ENCODE measurements at regions not wholly inside any gene's neighbourhood (a gene's known extent, or its start where the extent isn't known, plus 50 kb on each side); places are given as distances from the start of the nearest gene placed in this dataset.

- Histone ChIP-seq H3K4ac (ENCODE audit: low read depth, low read length) (no peak overlapping the region), H3K4me3 (ENCODE audit: low read depth, low read length) (no peak overlapping the region), H3K4me2 (ENCODE audit: low read length) (no peak overlapping the region), H3K79me2 (ENCODE audit: control insufficient read depth, insufficient read depth, low read length, poor library complexity) (no peaks in the 10 kb centered on the region), H4K8ac (ENCODE audit: low read depth, low read length) (no peak overlapping the region), H3K18ac (ENCODE audit: low read length) (no peak overlapping the region), H4K91ac (ENCODE audit: low read depth, low read length) (no peak overlapping the region), H2BK120ac (ENCODE audit: insufficient read depth, low read length, poor library complexity) (no peak overlapping the region), H3K36me3 (ENCODE audit: control insufficient read depth in 1 of 2, insufficient read depth in 2 of 2, low read length in 2 of 2) (no peaks in the 10 kb centered on the region), H2AK5ac (ENCODE audit: low read length) (no peak overlapping the region), H2BK5ac (ENCODE audit: low read depth, low read length, poor library complexity) (no peak overlapping the region), H3K79me1 (ENCODE audit: low read length) (no peaks in the 10 kb centered on the region), H2BK12ac (ENCODE audit: low read length) (no peak overlapping the region), H3K9ac (ENCODE audit: low read length) (no peak overlapping the region), H3K23ac (ENCODE audit: low read length) (no peak overlapping the region), H3K27ac (ENCODE audit: low read depth, low read length) (no peak overlapping the region), H3K14ac (ENCODE audit: low read length) (no peak overlapping the region), H3K27me3 (ENCODE audit: insufficient read depth, low read length) (no peaks in the 10 kb centered on the region), H3K9me3 (ENCODE audit: insufficient read depth, low read depth, low read length) (peaks cover 2% of the 10 kb centered on the region), H4K12ac (ENCODE audit: low read depth, low read length) (no peak overlapping the region), H2AFZ (ENCODE audit: insufficient read depth, low read length, poor library complexity) (no peak overlapping the region), H3K4me1 (ENCODE audit: control insufficient read depth in 1 of 2, insufficient read depth in 2 of 2, low read length in 2 of 2) (no peaks in the 10 kb centered on the region)
- DNase-seq: no peak
- WGBS (ENCODE audit: extremely low coverage, insufficient coverage, insufficient read length): no CpG with 5 or more reads among the region's 8 CpGs
Observed at GRCh38 chr6:21861942-21862341, 268.4 kb downstream of the SOX4 start.

GRCh38 chr6:21864206-21864605, 270.7 kb downstream of the SOX4 start:
- H2BK12ac ChIP-seq (ENCODE audit: low read length): no peak overlapping the region
- no peak overlapping the region for H3K4me3 ChIP-seq (ENCODE audit: low read depth, low read length)
- H3K79me1 ChIP-seq (ENCODE audit: low read length): no peaks in the 10 kb centered on the region
- no peaks in the 10 kb centered on the region for H3K9me3 ChIP-seq (ENCODE audit: insufficient read depth, low read depth, low read length)
- H2BK120ac ChIP-seq (ENCODE audit: insufficient read depth, low read length, poor library complexity): no peak overlapping the region
- H3K36me3 ChIP-seq (ENCODE audit: control insufficient read depth in 1 of 2, insufficient read depth in 2 of 2, low read length in 2 of 2): no peaks in the 10 kb centered on the region
- no peak overlapping the region for H4K91ac ChIP-seq (ENCODE audit: low read depth, low read length)
- H3K9ac ChIP-seq (ENCODE audit: low read length): no peak overlapping the region
- H3K18ac ChIP-seq (ENCODE audit: low read length): no peak overlapping the region
- H2AFZ ChIP-seq (ENCODE audit: insufficient read depth, low read length, poor library complexity): no peak overlapping the region
- no CpG with 5 or more reads among the region's 2 CpGs for whole genome bisulfite sequencing (ENCODE audit: extremely low coverage, insufficient coverage, insufficient read length)
- H3K14ac ChIP-seq (ENCODE audit: low read length): no peak overlapping the region
- DNase-seq: no peak
- H3K4me1 ChIP-seq (ENCODE audit: control insufficient read depth in 1 of 2, insufficient read depth in 2 of 2, low read length in 2 of 2): no peaks in the 10 kb centered on the region
- H4K8ac ChIP-seq (ENCODE audit: low read depth, low read length): no peak overlapping the region
- no peak overlapping the region for H3K4ac ChIP-seq (ENCODE audit: low read depth, low read length)
- no peaks in the 10 kb centered on the region for H3K27me3 ChIP-seq (ENCODE audit: insufficient read depth, low read length)
- no peak overlapping the region for H3K27ac ChIP-seq (ENCODE audit: low read depth, low read length)
- H2AK5ac ChIP-seq (ENCODE audit: low read length): no peak overlapping the region
- no peak overlapping the region for H3K4me2 ChIP-seq (ENCODE audit: low read length)
- no peak overlapping the region for H2BK5ac ChIP-seq (ENCODE audit: low read depth, low read length, poor library complexity)
- H4K12ac ChIP-seq (ENCODE audit: low read depth, low read length): no peak overlapping the region
- H3K23ac ChIP-seq (ENCODE audit: low read length): no peak overlapping the region
- no peaks in the 10 kb centered on the region for H3K79me2 ChIP-seq (ENCODE audit: control insufficient read depth, insufficient read depth, low read length, poor library complexity)

- Histone ChIP-seq H2BK5ac (ENCODE audit: low read depth, low read length, poor library complexity) (no peak overlapping the region), H2AFZ (ENCODE audit: insufficient read depth, low read length, poor library complexity) (no peak overlapping the region), H3K14ac (ENCODE audit: low read length) (no peak overlapping the region), H3K27ac (ENCODE audit: low read depth, low read length) (no peak overlapping the region), H2AK5ac (ENCODE audit: low read length) (no peak overlapping the region), H2BK120ac (ENCODE audit: insufficient read depth, low read length, poor library complexity) (no peak overlapping the region), H3K27me3 (ENCODE audit: insufficient read depth, low read length) (no peaks in the 10 kb centered on the region), H3K9me3 (ENCODE audit: insufficient read depth, low read depth, low read length) (no peaks in the 10 kb centered on the region), H2BK12ac (ENCODE audit: low read length) (no peak overlapping the region), H3K36me3 (ENCODE audit: control insufficient read depth in 1 of 2, insufficient read depth in 2 of 2, low read length in 2 of 2) (no peaks in the 10 kb centered on the region), H3K4ac (ENCODE audit: low read depth, low read length) (no peak overlapping the region), H3K79me2 (ENCODE audit: control insufficient read depth, insufficient read depth, low read length, poor library complexity) (no peaks in the 10 kb centered on the region), H4K91ac (ENCODE audit: low read depth, low read length) (no peak overlapping the region), H3K18ac (ENCODE audit: low read length) (no peak overlapping the region), H3K4me2 (ENCODE audit: low read length) (no peak overlapping the region), H3K23ac (ENCODE audit: low read length) (no peak overlapping the region), H3K4me3 (ENCODE audit: low read depth, low read length) (no peak overlapping the region), H4K12ac (ENCODE audit: low read depth, low read length) (no peak overlapping the region), H3K79me1 (ENCODE audit: low read length) (no peaks in the 10 kb centered on the region), H3K4me1 (ENCODE audit: control insufficient read depth in 1 of 2, insufficient read depth in 2 of 2, low read length in 2 of 2) (peaks cover 0 to 6% of the 10 kb centered on the region in 2 experiments), H3K9ac (ENCODE audit: low read length) (no peak overlapping the region), H4K8ac (ENCODE audit: low read depth, low read length) (no peak overlapping the region)
- no CpG with 5 or more reads among the region's 2 CpGs for WGBS (ENCODE audit: extremely low coverage, insufficient coverage, insufficient read length)
- no peak for DNase-seq
Observed at GRCh38 chr6:21868226-21868625, 274.7 kb downstream of the SOX4 start.

- H4K91ac ChIP-seq (ENCODE audit: low read depth, low read length): no peak overlapping the region
- H3K4me2 ChIP-seq (ENCODE audit: low read length): no peak overlapping the region
- H3K4ac ChIP-seq (ENCODE audit: low read depth, low read length): no peak overlapping the region
- no CpG with 5 or more reads among the region's 8 CpGs for WGBS (ENCODE audit: extremely low coverage, insufficient coverage, insufficient read length)
- H3K4me1 ChIP-seq (ENCODE audit: control insufficient read depth in 1 of 2, insufficient read depth in 2 of 2, low read length in 2 of 2): peaks cover 5 to 12% of the 10 kb centered on the region in 2 experiments
- H3K4me3 ChIP-seq (ENCODE audit: low read depth, low read length): no peak overlapping the region
- no peak overlapping the region for H2BK120ac ChIP-seq (ENCODE audit: insufficient read depth, low read length, poor library complexity)
- no peak overlapping the region for H2BK5ac ChIP-seq (ENCODE audit: low read depth, low read length, poor library complexity)
- no peak overlapping the region for H3K23ac ChIP-seq (ENCODE audit: low read length)
- DNase-seq: peak in 1 of 2 donors; percentile 16
- H3K36me3 ChIP-seq (ENCODE audit: control insufficient read depth in 1 of 2, insufficient read depth in 2 of 2, low read length in 2 of 2): peaks cover 0 to 2% of the 10 kb centered on the region in 2 experiments
- no peak overlapping the region for H2BK12ac ChIP-seq (ENCODE audit: low read length)
- no peak overlapping the region for H3K14ac ChIP-seq (ENCODE audit: low read length)
- H2AFZ ChIP-seq (ENCODE audit: insufficient read depth, low read length, poor library complexity): no peak overlapping the region
- no peak overlapping the region for H4K8ac ChIP-seq (ENCODE audit: low read depth, low read length)
- no peak overlapping the region for H4K12ac ChIP-seq (ENCODE audit: low read depth, low read length)
- no peaks in the 10 kb centered on the region for H3K79me2 ChIP-seq (ENCODE audit: control insufficient read depth, insufficient read depth, low read length, poor library complexity)
- no peak overlapping the region for H3K18ac ChIP-seq (ENCODE audit: low read length)
- H2AK5ac ChIP-seq (ENCODE audit: low read length): no peak overlapping the region
- H3K9me3 ChIP-seq (ENCODE audit: insufficient read depth, low read depth, low read length): no peaks in the 10 kb centered on the region
- no peaks in the 10 kb centered on the region for H3K27me3 ChIP-seq (ENCODE audit: insufficient read depth, low read length)
- H3K27ac ChIP-seq (ENCODE audit: low read depth, low read length): no peak overlapping the region
- H3K9ac ChIP-seq (ENCODE audit: low read length): no peak overlapping the region
- peaks cover 3% of the 10 kb centered on the region for H3K79me1 ChIP-seq (ENCODE audit: low read length)
Observed at GRCh38 chr6:21869085-21869771, 275.7 kb downstream of the SOX4 start.

All from trophoblast cell (in vitro differentiated cells and primary cell).